SK-N-DZ (cell line): ENCODE measurements at regions not wholly inside any gene's neighbourhood (a gene's known extent, or its start where the extent isn't known, plus 50 kb on each side); places are given as distances from the start of the nearest gene placed in this dataset.
"Not testable (repeated sequence)": the region's sequence is repeated elsewhere in the genome, so short reads cannot be mapped to it uniquely, and the experiment has no call there.

Experiments
- DNase-seq: peaks from one replicate; pipeline ENCODE4 v3.0.0-alpha.2; 2015; ENCODE audit warnings: low spot score
- small RNA-seq, 2 experiments: library from RNA; depleted of rRNA; stranded (forward); fragments of <200 nt; gene quantifications; one replicate each; pipeline ENCODE3, GENCODE V24; 2014

GRCh38 chr5:179410291-179411160, 65.3 kb upstream of the ADAMTS2 start:
- DNase-seq = peak; percentile 68

- no peak for DNase-seq
Measured at GRCh38 chr5:179409806-179410205, 64.5 kb upstream of the ADAMTS2 start.

GRCh38 chr5:179408611-179409010, 63.4 kb upstream of the ADAMTS2 start:
- DNase-seq = no peak

- DNase-seq = peak; percentile 77
Measured at GRCh38 chr5:179407191-179408175, 62.2 kb upstream of the ADAMTS2 start.

DNA sequence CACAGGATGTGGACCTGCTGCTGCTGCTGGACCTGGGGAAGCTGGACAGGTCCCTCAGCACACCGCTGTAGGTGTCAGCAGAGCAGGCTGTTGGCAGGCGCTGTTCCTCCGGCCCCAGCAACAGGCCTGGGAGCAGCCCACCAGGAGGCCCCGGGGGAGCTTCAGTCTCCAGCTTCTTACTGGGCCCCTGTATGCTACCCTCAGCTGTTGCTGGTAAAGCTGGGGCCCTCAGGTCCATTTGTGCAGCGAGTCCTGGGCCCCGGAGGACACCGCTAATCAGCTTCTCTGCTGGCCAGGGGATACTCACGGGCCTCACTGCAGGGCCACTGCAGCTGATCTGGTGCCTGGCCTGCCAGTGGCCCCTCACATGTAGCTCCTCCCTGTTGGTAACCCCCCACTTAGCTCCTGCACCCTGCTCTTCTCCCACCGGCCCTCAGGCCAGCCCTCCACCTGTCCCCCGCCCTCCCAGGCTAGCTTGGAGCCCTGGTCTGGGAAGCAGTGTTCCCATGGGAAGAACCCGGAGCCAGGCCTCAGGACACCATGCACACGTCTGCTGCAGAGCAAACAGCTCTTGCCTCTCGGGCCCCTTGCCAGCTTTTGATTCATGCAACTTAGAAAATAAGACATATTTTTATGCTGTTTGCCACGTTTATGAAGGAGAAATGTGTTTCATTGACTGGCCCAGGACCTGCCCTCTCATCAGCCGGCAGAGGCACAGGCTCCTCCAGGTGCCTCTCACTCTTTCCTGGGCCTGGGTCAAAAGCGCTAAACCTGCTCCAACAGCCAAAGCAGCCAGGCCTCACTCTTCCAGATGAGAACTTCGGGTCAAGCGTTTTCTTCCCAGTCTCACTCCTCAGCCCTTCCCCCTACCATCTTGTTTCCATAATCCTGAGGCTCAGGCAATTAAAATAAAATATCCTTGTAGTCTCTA, 61.0 kb upstream of the ADAMTS2 start:
- peak; percentile 77 for DNase-seq

GRCh38 chr5:179405426-179406030, 60.3 kb upstream of the ADAMTS2 start:
- DNase-seq = no peak

- DNase-seq = no peak
Measured at GRCh38 chr5:179405054-179405416, 59.8 kb upstream of the ADAMTS2 start.

DNA sequence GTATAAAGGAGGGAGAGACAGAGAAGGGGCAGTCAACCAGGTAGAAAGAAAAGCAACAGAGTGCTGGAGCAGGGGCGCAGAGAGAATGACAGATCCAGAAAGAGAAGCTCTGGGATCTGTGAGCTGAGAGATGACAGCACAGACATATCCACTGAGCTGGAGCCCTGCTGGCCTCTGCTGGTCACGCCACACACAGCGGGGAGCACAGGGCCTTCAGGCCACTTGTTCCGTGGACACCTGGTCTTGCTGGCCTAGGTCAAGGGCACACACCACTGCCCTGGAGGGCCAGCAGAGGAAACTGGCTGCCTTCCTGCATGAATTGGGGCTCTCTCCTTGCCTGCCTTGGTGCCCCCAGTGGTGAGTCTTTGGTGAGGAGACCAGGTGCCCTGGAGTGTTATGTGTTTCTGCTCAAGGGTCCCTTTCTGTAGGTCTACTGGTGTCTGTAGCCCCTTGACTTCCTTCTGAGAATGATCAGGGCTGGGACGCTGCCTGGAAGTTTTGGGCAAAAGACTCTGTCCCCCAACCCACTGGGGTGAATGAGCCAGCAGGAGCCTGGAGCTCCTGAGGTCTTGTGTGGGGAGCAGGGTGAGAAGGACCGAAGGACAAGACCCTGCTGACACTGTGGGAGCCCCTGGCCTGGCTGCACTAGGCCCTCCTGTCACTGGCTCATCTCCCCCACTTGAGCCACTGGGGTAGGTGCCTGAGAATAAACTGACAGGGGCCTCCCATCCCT, 59.2 kb upstream of the ADAMTS2 start:
- peak; percentile 68 for DNase-seq

DNA sequence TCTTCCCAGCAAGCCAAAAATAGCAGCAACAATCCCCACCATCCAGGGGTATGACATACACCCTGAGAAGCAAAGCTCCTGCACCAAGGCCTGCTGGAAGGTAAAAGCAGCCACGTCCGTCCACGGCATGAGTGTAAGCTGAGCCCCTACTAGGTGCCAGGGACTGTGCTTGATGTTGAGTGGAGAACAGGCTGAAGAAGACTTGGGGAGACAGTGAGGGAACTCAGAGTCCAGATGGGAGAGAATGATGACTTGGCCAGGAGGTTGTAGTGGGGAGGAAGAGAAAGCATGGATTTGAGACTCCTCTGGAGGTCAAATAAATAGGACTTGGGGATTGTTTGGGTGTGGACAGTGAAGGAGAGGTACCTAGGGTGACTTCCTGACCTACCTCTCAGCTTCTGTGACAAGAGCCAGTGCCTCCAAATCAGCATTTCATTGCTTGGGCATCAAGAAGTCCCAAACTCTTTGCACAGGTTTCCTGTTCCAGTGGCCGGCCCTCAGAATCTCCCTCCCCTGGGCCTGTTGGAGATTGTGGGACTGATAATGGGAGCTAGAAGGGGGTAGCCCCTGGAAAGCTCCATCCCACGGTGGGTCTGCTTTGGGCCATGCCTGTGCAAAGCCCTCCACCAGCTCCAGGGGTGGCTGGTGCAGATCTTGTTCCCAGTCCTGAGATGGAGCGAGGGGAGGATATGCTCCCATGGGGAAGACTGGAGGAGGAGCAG, 58.3 kb upstream of the ADAMTS2 start:
- no peak for DNase-seq

DNA sequence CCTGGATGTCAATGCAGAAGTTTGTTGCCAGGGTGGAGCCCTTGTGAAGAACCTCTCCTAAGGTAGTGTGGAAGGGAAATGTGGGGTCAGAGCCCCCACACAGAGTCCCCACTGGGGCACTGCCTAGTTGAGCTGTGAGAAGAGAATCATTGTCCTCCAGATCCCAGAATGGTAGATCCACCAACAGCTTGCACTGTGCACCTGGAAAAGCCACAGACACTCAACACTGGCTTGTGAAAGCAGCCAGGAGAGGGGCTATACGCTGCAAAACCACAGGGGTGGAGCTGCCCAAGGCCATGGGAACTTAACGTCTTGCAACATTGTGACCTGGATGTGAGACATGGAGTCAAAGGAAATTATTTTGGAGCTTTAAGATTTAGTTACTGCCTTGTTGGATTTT, 55.2 kb upstream of the ADAMTS2 start:
- DNase-seq = not testable (repeated sequence)

- DNase-seq = no peak
Measured at GRCh38 chr5:179400020-179400419, 54.8 kb upstream of the ADAMTS2 start.

- DNase-seq = not testable (repeated sequence)
Measured at GRCh38 chr5:179399327-179399726, 54.1 kb upstream of the ADAMTS2 start.

GRCh38 chr5:179397516-179397915, 52.3 kb upstream of the ADAMTS2 start:
- DNase-seq = no peak

Small RNAs in the stretch of these regions (small RNA-seq; reads per million reads assigned to genes)
- 0 reads per million in 2 experiments for gene RF00015
